Large intestine (tissue), 3 donors: ENCODE measurements at regions not wholly inside any gene's neighbourhood (a gene's known extent, or its start where the extent isn't known, plus 50 kb on each side); places are given as distances from the start of the nearest gene placed in this dataset.

Source experiments
- DNase-seq, 2 donors: peaks; one replicate each; pipeline versions ENCODE4 v3.0.0 to v3.0.0-alpha.2; 2013
- H3K27ac ChIP-seq: one replicate; pipeline ENCODE4 v1.5.1; 2013; ENCODE audit warnings: low read length
- H3K27me3 ChIP-seq: 2 replicates; pipeline ENCODE4 v1.6.1; 2013; ENCODE audit warnings: low read length; ENCODE audit not compliant: control insufficient read depth, insufficient read depth
- H3K36me3 ChIP-seq: 2 replicates; pipeline ENCODE4 v1.6.1; 2013; ENCODE audit warnings: low read length; ENCODE audit not compliant: control insufficient read depth, insufficient read depth
- H3K4me1 ChIP-seq: one replicate; pipeline ENCODE4 v1.6.1; 2013; ENCODE audit warnings: low read length; ENCODE audit not compliant: control insufficient read depth, insufficient read depth
- H3K4me3 ChIP-seq: one replicate; pipeline ENCODE4 v1.5.1; 2013; ENCODE audit warnings: low read length
- H3K9me3 ChIP-seq: one replicate; pipeline ENCODE4 v1.6.1; 2013; ENCODE audit warnings: mild to moderate bottlenecking, low read depth, low read length, moderate library complexity; ENCODE audit not compliant: control insufficient read depth
- WGBS: methylation state at CpG from one replicate; pipeline ENCODE4 v1.1.5; 2013; ENCODE audit warnings: low lambda C conversion rate; ENCODE audit not compliant: insufficient coverage; 5-methylcytosine and 5-hydroxymethylcytosine counted together

DNA sequence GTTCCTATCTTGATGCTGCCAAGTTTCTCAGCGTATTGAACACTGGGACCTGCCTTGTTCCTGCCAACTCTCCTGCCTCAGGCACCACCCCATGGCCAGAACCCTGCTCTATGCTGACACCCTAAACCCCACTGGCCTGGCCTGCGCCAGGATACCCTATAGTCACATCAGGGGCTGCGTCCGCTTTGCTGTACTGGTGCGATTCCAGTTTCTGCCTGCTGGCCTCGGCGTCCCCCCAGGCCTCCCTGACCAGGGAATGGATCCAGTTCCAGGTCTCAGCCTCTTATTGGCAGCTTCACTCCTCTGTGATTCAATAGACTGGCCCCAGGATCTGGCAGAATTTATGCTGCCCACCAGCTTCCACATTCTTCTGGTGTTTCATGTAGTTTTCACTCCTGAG lies 55.0 kb downstream of the GPR6 start:
- no CpG with 5 or more reads among the region's 7 CpGs for WGBS
- no peak overlapping the region for H3K27ac ChIP-seq
- H3K36me3 ChIP-seq, result no peaks in the 10 kb centered on the region
- peaks cover 3% of the 10 kb centered on the region for H3K27me3 ChIP-seq
- no peak overlapping the region for H3K4me3 ChIP-seq
- no peaks in the 10 kb centered on the region for H3K9me3 ChIP-seq
- no peaks in the 10 kb centered on the region for H3K4me1 ChIP-seq
- no peak for DNase-seq

DNA sequence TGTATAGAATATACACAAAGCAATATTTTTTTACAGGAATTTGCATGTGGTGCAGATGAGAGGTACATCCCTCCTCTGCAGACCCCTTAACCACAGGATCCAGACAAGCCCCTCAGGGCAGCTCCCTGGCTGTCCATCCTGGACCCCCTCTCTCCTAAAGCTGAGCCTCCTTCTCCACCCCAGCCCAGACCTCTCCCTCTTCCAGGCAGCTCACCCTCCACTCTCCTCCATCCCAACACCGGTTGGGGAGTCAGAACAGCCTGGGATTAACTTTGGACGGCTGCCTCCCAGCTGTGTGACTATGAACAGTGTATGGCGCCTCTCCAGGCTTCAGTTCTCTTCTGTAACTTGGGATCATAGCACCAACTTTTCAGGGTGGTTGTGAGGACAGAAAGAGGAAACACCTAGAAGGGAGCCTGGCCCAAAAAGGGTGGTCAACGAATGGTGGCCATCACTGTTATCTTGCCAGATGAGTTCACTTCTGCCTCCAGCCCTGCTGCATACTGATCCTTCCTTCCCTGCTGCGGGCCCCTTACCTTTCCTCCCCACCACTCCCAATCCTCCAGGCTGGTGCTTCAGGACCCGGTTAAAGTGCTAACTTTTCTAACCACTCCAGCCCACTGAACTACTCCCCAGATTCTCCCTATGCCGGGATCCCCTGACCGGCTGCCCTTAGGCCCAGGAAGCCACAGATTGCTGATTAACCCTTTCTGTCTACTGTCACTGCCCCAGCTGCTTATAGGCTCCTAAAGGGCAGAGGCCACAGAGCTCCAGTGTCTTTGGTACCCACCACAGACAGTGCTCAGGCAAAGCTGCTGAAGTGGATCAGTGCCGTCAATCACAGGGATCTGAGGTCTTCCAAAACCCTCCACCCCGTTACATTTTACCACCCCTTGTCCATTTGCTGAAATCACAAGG lies 55.9 kb downstream of the GPR6 start:
- Histone ChIP-seq H3K4me1 (no peaks in the 10 kb centered on the region), H3K4me3 (no peak overlapping the region), H3K36me3 (no peaks in the 10 kb centered on the region), H3K27me3 (peaks cover 3% of the 10 kb centered on the region), H3K9me3 (no peaks in the 10 kb centered on the region), H3K27ac (no peak overlapping the region)
- DNase-seq, result no peak
- WGBS, result no CpG with 5 or more reads among the region's 10 CpGs

DNA sequence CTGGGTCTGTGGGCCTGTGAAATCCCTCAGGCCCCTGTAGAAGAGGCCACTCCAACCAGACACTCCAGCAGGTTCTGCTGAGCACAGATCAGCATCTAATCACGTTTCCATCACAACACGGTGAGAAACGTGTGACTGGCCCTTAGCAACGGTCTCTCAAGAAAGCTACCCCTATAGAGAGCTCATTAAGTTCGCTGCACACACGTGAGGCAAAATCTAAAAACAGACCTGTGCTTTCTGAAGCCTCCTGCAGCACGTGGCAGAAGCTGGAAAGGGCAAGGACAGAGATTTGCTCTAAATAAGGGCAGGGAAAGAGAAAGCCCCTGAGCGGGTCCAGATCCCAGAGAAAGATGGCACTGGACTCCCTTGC lies 56.5 kb downstream of the GPR6 start:
- Histone ChIP-seq H3K4me1 (peaks cover under 1% of the 10 kb centered on the region), H3K27me3 (peaks cover 3% of the 10 kb centered on the region), H3K27ac (no peak overlapping the region), H3K36me3 (no peaks in the 10 kb centered on the region), H3K4me3 (no peak overlapping the region), H3K9me3 (no peaks in the 10 kb centered on the region)
- DNase-seq, result no peak
- no CpG with 5 or more reads among the region's 8 CpGs for WGBS

DNA sequence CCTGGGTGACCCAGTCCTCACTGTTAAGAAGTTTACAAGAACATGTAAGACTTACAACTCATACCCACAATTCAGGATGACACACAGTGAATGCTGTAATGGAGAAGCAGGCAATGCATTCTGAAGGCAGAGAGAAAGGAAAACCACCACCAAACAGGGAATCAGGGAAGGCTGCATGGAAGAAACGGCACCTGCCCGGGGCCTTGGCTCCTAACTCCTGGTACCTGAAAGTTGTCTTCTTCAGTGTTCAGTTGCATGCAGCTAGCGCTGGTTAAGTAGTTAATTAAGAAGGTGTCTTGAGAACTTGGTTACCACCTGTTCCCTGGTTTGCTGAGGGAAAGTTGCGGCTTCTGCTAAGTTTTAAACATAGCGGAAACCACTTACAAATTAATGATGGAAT lies 57.2 kb downstream of the GPR6 start:
- Histone ChIP-seq H3K36me3 (no peaks in the 10 kb centered on the region), H3K9me3 (no peaks in the 10 kb centered on the region), H3K4me1 (peaks cover 3% of the 10 kb centered on the region), H3K27me3 (peaks cover 3% of the 10 kb centered on the region), H3K4me3 (no peak overlapping the region), H3K27ac (no peak overlapping the region)
- DNase-seq, result no peak
- whole genome bisulfite sequencing, result no CpG with 5 or more reads among the region's 5 CpGs

DNA sequence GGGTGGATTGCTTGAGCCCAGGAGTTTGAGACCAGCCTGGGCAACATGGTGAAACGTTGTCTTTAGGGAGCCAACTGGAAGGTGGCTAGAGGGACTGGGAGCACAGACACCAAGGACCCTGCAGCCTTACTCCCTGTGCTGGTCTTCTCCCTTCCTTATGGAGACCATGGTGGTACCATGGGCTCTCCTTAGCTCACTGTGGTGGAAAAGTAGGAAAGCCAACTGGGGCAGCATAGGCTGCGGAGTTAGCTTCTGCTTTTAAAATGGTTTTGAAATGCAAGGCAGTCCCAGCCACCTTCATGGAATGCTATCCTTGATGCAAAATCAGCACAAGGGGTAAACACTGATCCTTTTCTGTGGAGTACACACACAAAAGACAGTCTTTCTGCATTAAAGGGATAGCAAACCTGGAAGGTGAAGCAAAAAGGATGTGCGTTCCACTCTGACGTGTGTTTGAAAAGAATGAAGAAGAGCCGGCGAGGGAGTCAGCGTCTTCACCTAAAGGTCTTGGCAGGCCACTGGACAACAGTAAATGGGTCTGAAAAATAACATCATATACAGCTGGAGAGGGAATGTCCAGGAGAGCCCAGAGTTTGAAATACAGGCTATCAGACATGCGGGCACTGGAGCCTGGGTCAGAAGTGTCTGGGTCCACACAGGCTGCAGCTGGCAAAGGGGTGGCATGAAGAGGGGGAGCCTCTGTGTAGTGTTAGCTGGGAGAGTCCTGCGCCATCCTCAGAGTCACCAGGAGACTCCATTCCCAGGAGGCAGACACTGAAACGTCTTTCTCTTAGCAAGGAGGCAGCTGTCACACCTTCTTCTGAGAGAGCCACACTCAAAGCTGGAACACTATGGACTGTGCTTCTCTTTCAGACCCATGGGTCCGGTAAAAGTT lies 58.5 kb downstream of the GPR6 start:
- Histone ChIP-seq H3K9me3 (no peaks in the 10 kb centered on the region), H3K27me3 (peaks cover 3% of the 10 kb centered on the region), H3K4me3 (no peak overlapping the region), H3K4me1 (peaks cover 3% of the 10 kb centered on the region), H3K27ac (no peak overlapping the region), H3K36me3 (no peaks in the 10 kb centered on the region)
- no peak for DNase-seq
- WGBS, result no CpG with 5 or more reads among the region's 11 CpGs

DNA sequence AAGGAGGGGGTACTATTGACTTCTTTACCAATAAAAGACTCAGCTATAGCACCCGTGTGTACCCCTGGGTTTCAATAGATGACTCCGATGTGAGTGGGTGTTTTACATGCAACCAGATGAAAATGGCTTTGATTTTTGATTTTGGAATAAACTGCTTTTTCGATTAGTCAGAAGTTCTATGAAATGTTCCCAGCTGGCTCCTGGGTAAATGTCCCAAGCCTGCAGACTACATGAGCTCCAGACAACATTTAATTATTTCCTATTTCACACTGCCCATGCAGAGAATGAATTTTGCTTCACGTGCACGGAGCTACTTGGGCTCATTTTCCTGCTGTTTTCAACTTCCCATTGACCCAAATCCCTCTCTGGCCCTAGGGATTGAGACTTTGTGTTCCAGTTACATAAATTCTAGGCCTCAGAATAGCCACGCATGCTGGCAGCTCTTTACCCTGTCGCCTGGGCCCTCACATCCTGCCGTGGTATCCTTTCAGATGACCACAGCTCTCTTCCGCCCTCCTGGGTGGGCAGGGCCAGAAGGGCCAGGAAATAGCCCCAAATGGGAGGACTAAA lies 59.7 kb downstream of the GPR6 start:
- peaks cover 3% of the 10 kb centered on the region for H3K4me1 ChIP-seq

GRCh38 chr6:110039364-110039980 lies 61.4 kb downstream of the GPR6 start:
- WGBS, result no CpG with 5 or more reads among the region's 7 CpGs
- peaks cover 6% of the 10 kb centered on the region for H3K27me3 ChIP-seq
- H3K27ac ChIP-seq, result no peak overlapping the region
- no peaks in the 10 kb centered on the region for H3K36me3 ChIP-seq
- H3K4me1 ChIP-seq, result peaks cover 3% of the 10 kb centered on the region
- peak; percentile 89 to 91 for DNase-seq
- H3K4me3 ChIP-seq, result peak overlapping the region; percentile 17
- H3K9me3 ChIP-seq, result no peaks in the 10 kb centered on the region

More for the DNA sequence above, 59.7 kb downstream of the GPR6 start:
- Histone ChIP-seq H3K4me3 (no peak overlapping the region), H3K27ac (no peak overlapping the region), H3K36me3 (no peaks in the 10 kb centered on the region), H3K27me3 (peaks cover 6% of the 10 kb centered on the region), H3K9me3 (no peaks in the 10 kb centered on the region)
- no CpG with 5 or more reads among the region's 9 CpGs for WGBS
- DNase-seq, result no peak

DNA sequence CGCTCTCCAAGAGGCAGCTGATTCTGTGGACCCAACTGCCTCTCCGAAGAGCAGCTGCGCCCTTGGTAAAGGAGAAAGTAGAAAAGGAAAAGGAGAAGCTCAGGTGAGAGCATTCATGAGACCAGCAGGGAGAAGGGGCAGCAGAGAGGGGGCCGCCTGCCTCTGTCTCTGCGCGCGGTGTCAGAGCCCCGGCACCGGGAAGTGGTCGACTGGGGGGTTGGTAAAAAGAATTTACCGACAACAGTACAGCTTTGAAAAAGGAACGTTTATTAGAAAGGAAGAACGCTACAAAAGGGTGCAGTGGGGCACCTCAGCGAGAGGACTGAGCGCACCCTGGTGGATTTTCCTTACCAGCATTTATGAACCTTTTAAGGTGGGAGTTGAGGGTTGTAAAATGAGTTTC lies 61.9 kb downstream of the GPR6 start:
- DNase-seq, result peak in 1 of 2 donors; percentile 75
- WGBS, result no CpG with 5 or more reads among the region's 15 CpGs
- peaks cover 3% of the 10 kb centered on the region for H3K4me1 ChIP-seq
- no peaks in the 10 kb centered on the region for H3K9me3 ChIP-seq
- H3K27ac ChIP-seq, result no peak overlapping the region
- H3K36me3 ChIP-seq, result no peaks in the 10 kb centered on the region
- H3K27me3 ChIP-seq, result peaks cover 6% of the 10 kb centered on the region
- H3K4me3 ChIP-seq, result peak overlapping the region; percentile 17

DNA sequence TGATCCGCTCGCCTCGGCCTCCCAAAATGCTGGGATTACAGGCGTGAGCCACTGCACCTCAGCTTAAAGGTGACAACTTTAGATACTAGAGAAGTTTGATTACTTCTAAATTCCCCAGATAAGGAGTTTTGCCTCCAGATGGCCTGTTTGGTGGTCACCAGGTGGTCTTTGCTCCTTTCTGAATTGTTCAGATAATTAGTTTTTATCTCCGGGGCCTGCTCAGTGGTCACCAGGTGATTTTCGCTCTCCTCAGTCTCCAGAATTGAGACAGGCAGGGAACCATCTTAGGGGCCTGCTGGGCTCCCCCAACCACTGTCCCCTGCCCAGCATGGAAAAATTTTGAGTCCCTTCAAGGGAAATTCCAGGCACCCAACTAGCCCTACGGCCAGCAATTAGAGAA lies 62.6 kb downstream of the GPR6 start:
- WGBS, result 80% methylated on average over 2 of the region's 7 CpGs
- Histone ChIP-seq H3K27me3 (peaks cover 6% of the 10 kb centered on the region), H3K36me3 (no peaks in the 10 kb centered on the region), H3K27ac (no peak overlapping the region), H3K4me3 (no peak overlapping the region), H3K4me1 (peaks cover 3% of the 10 kb centered on the region), H3K9me3 (no peaks in the 10 kb centered on the region)
- no peak for DNase-seq

- no peaks in the 10 kb centered on the region for H3K9me3 ChIP-seq
- no peak overlapping the region for H3K27ac ChIP-seq
- DNase-seq, result no peak
- H3K27me3 ChIP-seq, result peaks cover 6% of the 10 kb centered on the region
- no peak overlapping the region for H3K4me3 ChIP-seq
- no peaks in the 10 kb centered on the region for H3K36me3 ChIP-seq
- H3K4me1 ChIP-seq, result peaks cover 3% of the 10 kb centered on the region
- WGBS, result no CpG with 5 or more reads among the region's 2 CpGs
Observed at GRCh38 chr6:110041126-110041525, 63.0 kb downstream of the GPR6 start.
